ENCODE measurements at regions not wholly inside any gene's neighbourhood (a gene's known extent, or its start where the extent isn't known, plus 50 kb on each side); places are given as distances from the start of the nearest gene placed in this dataset.

- H3K27me3 ChIP-seq: no peaks in the 10 kb centered on the region
- no peaks in the 10 kb centered on the region for H3K36me3 ChIP-seq
- no peak for TF ChIP-seq CTCF (IDR thresholded peaks at IDR 0.05)
- WGBS, 2 donors: 0 to 34% methylated on average over 1 of the region's 1 CpG
- intact Hi-C loops (cut with DNase I): no loop called here
- H3K4me1 ChIP-seq: no peaks in the 10 kb centered on the region
- no peak overlapping the region for H3K4me3 ChIP-seq
- peaks cover 0 to 49% (median 5%) of the 10 kb centered on the region in 11 donors for H3K9me3 ChIP-seq
- no peak for ATAC-seq
- no peak overlapping the region for H3K27ac ChIP-seq
- no peak for DNase-seq
Measured at GRCh38 chr5:26805076-26805475, 233.3 kb downstream of the CDH9 start.

GRCh38 chr5:26802944-26803343 lies 235.4 kb downstream of the CDH9 start:
- Histone ChIP-seq H3K9me3 (peaks cover 0 to 42% (median 5%) of the 10 kb centered on the region in 11 donors), H3K4me1 (no peaks in the 10 kb centered on the region), H3K27me3 (no peaks in the 10 kb centered on the region), H3K36me3 (no peaks in the 10 kb centered on the region), H3K4me3 (no peak overlapping the region), H3K27ac (no peak overlapping the region)
- intact Hi-C loops (cut with DNase I): no loop called here
- no peak for ATAC-seq
- DNase-seq: no peak
- TF ChIP-seq CTCF (IDR thresholded peaks at IDR 0.05): no peak
- WGBS, 2 donors: 60 to 69% methylated on average over 4 of the region's 4 CpGs

DNA sequence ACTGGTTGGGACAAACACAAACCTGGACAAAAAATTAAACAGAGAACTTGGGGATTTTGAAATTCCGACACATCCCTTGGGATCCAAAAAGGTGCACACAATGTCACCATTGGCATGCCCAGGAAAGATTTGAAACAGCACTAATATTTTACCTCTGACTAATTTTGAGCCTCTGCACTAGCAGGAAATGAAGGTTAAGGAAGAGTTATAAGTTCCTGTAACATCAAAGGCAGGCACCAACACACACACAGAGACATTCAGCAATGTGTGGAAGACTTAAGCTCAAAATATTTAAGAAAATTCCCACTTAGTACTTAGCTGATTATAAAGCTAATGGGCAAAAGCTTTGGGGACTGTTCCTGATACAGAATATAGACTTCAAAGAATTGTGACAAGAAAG lies 247.0 kb downstream of the CDH9 start:
- Histone ChIP-seq H3K36me3 (no peaks in the 10 kb centered on the region), H3K4me1 (no peaks in the 10 kb centered on the region), H3K27me3 (no peaks in the 10 kb centered on the region), H3K9me3 (no peaks in the 10 kb centered on the region), H3K27ac (no peak overlapping the region), H3K4me3 (no peak overlapping the region)
- WGBS, 2 donors: 57 to 79% methylated on average over 1 of the region's 1 CpG
- no peak for ATAC-seq
- intact Hi-C loops (cut with DNase I): no loop called here
- no peak for DNase-seq
- no peak for TF ChIP-seq CTCF (IDR thresholded peaks at IDR 0.05)

GRCh38 chr5:26791021-26791420 lies 247.4 kb downstream of the CDH9 start:
- intact Hi-C loops (cut with DNase I): no loop called here
- no peak overlapping the region for H3K4me3 ChIP-seq
- DNase-seq: no peak
- ATAC-seq: no peak
- TF ChIP-seq CTCF (IDR thresholded peaks at IDR 0.05): no peak
- H3K27ac ChIP-seq: no peak overlapping the region
- H3K36me3 ChIP-seq: no peaks in the 10 kb centered on the region
- H3K27me3 ChIP-seq: no peaks in the 10 kb centered on the region
- whole genome bisulfite sequencing, 2 donors: 31 to 45% methylated on average over 3 of the region's 3 CpGs
- H3K9me3 ChIP-seq: no peaks in the 10 kb centered on the region
- H3K4me1 ChIP-seq: no peaks in the 10 kb centered on the region

DNA sequence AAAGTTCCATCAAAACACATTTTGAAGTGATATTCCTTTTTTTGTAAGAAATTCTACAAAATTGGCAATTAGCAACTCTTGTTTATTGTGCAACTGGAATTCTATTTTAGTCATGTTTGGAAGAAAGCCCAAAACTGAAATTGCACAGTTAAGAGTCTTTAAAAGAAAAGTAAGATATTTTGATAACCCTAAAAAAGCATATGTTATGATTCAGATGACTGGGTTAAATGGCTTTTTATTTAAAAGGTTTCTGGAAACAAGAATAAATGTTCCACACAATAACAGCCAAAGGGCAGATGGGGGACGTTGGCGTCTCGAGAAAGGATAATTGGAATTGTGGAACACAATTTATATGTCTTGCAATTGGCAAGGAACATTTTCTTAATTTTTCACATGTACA lies 275.2 kb downstream of the CDH9 start:
- Histone ChIP-seq H3K36me3 (no peaks in the 10 kb centered on the region), H3K27ac (no peak overlapping the region), H3K27me3 (no peaks in the 10 kb centered on the region), H3K4me1 (no peaks in the 10 kb centered on the region), H3K4me3 (no peak overlapping the region), H3K9me3 (peaks cover 0 to 16% (median 0%) of the 10 kb centered on the region in 11 donors)
- DNase-seq: no peak
- intact Hi-C loops (cut with DNase I): no loop called here
- TF ChIP-seq CTCF (IDR thresholded peaks at IDR 0.05): no peak
- no peak for ATAC-seq
- WGBS, 2 donors: 56 to 68% methylated on average over 3 of the region's 3 CpGs
